ENCODE measurements at regions not wholly inside any gene's neighbourhood (a gene's known extent, or its start where the extent isn't known, plus 50 kb on each side); places are given as distances from the start of the nearest gene placed in this dataset.
A peak's percentile ranks its signal among the peaks of the same experiment; 100 is the strongest.

DNA sequence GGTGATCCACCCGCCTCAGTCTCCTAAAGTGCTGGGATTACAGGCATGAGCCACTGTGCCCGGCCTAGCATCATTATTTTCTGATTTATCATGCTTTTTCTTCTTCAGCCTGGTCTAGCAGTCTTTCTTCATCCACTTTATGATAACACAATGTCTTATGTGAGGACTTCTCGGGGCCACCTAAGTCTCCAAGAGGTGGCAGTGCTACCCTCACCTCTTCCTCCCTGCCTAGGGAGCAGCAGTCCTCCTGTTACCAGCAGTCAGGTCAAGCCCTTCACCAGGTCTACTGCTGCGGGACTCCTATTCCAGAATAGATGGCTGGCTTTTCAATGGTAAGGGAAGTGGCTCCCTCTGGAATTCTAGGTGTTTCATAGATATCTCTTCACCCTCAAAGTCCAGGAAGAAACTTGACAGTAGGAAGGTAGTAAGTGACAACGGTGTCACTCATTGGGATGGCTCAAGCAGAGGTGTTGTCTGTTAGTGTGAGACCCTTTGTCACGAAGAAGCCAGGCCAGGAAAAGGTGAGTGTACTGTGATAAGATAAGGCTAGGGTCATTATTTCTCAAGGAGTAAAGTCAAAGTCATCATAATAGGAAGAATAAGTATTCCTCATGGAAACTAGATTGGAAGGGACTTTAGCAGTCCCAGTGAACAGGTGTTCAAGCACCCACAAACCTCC is 164.0 kb downstream of the KLF5 start:
- DNase-seq (ENCODE audit: low read depth in 2 of 2) = no peak

DNA sequence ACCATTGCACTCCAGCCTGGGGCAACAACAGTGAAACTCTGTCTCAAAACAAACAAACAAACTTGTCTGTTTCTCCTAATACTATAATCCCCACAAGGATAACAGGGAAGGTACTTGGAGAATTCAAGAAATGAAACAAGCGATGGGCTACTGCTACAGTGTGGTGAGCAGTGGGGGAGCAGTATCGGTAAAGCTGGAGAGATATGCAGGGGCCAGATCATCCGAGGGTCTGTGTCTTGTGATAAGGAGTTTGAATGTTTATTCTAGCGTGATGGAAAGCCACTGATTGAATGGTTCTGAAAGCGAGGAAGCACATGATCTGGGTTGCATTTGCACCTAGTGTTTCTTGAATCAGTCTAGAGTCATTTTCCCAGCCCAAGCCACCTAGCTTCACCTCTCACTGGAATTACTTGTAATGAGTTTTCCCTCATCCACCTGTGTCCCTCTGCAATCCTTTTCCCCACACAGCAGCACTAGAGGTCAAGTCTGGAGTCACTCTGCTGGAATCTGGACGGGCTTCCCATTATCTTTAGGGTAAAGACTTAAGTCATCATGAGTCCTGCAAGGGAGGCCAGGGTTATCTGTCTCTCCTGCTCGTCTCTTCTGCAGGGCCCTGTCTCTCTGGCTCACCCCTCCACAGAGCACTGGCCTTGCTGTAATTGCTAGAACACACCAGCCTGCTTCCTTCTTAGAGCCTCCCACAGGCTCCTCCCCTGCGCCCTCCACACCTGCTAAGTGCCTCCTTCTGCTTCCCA is 162.3 kb downstream of the KLF5 start:
- no peak for DNase-seq (ENCODE audit: low read depth in 2 of 2)

- DNase-seq (ENCODE audit: low read depth in 2 of 2) = no peak
Measured at GRCh38 chr13:73218181-73218580, 159.4 kb downstream of the KLF5 start.

- peak; percentile 93 to 96 for DNase-seq (ENCODE audit: low read depth in 2 of 2)
Measured at GRCh38 chr13:73216381-73216831, 157.6 kb downstream of the KLF5 start.

GRCh38 chr13:73215823-73216222 is 157.0 kb downstream of the KLF5 start:
- peak; percentile 82 to 86 for DNase-seq (ENCODE audit: low read depth in 2 of 2)

DNA sequence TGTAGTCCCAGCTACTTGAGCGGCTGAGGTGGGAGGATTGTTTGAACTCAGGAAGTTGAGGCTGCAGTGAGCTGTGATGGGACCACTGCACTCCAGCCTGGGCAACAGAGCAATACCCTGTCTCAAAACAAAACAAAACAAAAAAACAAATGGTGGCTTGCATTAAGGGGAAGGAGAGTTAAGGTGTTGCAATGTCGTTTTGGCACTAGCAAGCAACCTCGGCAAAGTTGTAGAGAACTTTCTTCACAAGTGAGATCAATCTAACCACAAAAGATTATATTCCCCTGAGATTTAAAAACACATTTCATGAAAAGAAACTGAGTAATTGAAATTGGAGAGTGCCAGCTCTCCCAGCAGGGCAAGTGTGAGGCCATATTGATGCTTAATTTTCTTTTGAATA is 153.7 kb downstream of the KLF5 start:
- no peak for DNase-seq (ENCODE audit: low read depth in 2 of 2)

GRCh38 chr13:73210218-73210883 is 151.5 kb downstream of the KLF5 start:
- DNase-seq (ENCODE audit: low read depth in 2 of 2) = no peak

DNA sequence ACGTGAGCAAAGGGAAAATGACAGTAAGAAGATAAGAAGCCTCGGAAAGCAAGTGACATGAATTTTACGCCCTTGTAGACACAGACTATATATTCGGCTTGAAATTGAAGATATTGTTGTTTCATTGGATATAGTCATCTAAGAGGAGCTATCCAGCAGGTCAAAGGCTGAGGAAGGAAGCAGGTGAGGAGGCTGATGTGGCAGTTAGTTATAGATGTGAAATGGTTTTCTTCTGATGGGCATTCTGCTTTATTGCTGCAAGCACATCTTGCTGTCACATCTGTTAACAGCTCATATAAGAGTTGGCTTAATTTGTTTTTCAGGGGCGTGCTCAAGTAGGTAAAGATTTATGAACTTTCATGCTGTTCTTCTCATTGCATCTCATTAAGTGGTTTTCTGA is 146.1 kb downstream of the KLF5 start:
- DNase-seq (ENCODE audit: low read depth in 2 of 2) = no peak

DNA sequence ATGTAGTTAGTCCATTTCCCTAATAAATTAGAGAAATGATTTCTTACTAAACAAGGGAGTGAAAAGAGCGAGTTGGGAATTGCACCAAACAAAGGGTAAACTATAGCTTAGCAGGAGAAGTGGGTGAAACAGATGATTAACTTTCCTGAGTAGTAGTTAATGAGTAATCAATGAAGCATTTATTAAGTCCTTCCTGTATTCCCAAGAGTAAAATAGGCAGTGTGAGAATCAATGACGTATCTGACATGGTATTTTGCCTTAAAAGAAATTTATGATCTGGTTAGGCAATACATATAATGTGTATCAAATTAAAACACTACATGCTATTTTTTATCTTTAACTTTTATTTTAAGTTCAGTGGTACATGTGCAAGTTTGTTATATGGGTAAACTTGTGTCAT is 142.8 kb downstream of the KLF5 start:
- DNase-seq (ENCODE audit: low read depth in 2 of 2) = peak; percentile 50 to 51

- DNase-seq (ENCODE audit: low read depth in 2 of 2) = peak; percentile 90 to 93
Measured at GRCh38 chr13:73198991-73199411, 140.2 kb downstream of the KLF5 start.

DNA sequence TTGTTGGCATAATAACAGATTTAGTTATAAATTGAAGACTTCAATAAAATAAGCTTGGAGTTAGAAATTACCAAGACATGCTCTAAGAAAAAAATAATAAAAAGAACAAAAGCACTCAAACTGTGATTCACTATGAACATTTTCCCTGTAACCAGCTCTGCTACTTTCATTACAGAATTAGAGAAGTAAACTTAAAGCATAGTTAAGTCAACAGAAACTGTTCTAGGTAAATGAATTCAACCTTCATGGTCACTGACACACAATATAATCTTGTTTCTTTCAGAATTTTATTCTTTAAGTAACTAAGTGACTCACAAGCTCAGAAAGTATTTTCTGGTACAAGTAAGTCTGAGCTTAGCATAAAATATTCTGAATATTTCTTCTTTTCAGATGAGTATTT is 136.3 kb downstream of the KLF5 start:
- DNase-seq (ENCODE audit: low read depth in 2 of 2) = no peak

DNA sequence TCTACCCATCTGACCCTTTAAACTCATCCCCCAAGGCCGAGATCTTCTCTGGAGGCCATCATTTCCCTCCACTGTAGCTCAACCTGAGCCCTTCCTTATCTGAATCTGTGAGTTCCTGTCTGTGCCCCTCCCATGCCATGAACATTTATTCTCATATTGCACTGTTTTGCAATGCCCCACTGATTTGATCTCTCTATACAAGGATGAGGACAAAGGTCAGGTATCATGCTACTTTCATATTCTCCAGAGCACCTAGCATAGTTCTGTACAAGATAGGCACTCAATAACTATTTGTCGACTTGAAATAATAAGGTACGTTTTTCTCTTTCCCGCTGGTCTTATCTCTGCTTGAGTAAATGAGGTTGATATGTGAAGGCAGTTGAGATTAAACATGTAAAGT is 135.5 kb downstream of the KLF5 start:
- DNase-seq (ENCODE audit: low read depth in 2 of 2) = no peak

- DNase-seq (ENCODE audit: low read depth in 2 of 2) = no peak
Measured at GRCh38 chr13:73193554-73193953, 134.7 kb downstream of the KLF5 start.

- no peak for DNase-seq (ENCODE audit: low read depth in 2 of 2)
Measured at GRCh38 chr13:73190477-73190876, 131.7 kb downstream of the KLF5 start.

DNA sequence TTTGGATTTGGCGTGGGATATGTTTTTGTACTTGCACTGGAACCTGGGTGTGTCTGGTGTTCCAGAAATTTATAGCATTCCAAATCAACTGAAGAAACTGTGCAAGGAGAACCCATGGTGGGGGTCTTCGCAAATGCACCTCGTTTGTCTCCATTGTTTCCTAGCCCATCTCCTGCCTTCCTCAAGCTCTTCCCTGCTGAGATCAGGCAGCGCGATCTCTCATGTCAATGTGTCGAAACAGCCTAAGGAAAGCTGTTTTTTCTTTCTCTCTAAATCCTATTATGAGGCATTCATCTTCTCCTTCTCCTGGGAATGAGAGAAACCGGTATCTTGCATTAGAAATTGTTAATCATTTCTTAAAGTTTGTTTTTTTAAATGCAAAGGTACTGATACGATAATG is 131.0 kb downstream of the KLF5 start:
- DNase-seq (ENCODE audit: low read depth in 2 of 2) = no peak

DNA sequence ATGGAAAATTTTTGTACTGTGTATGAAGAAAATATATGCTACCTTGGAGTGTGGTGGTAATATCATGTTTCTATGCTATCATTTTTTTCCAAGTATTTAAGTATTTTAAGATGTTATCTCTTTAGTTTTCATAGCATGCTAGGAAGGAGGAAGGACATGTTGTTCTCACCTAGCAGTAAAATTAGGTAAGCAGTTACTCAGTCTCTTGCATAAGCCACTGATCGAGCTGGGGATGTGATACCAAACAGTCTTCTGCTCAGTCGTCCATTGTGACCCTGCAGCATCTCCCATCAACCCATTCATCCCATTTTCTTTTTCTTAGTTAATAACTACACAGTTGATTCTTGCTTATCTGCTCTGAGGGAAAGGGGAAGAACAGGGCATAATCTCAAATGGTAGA is 130.6 kb downstream of the KLF5 start:
- no peak for DNase-seq (ENCODE audit: low read depth in 2 of 2)

GRCh38 chr13:73187106-73187505 is 128.3 kb downstream of the KLF5 start:
- no peak for DNase-seq (ENCODE audit: low read depth in 2 of 2)

DNA sequence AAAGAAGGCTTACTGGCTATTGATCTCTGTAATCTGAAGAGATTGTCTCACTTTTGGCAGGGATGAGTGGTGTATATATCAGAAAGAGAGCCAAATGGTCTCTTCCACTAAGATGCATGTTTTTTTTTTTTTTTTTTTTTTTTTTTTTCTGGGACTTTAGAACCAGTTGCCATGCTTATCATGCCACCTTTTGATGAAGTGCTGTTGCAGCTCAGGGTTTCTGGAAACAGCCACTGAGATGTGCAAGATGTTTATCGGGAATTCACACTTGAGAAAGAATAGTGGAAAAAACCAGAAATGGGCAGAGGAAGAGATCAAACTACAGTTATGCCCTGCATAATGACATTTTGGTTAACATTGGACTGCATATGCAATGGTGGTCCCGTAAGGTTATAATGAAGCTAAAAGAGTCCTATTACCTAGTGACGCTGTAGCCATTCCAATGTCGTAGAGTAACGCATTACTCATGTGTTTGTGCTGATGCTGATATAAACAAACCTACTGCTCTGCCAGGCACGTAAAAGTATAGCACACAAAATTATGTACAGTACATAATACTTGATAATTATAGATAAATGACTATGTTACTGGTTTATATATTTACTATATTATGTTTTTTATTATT is 121.0 kb downstream of the KLF5 start:
- no peak for DNase-seq (ENCODE audit: low read depth in 2 of 2)

DNA sequence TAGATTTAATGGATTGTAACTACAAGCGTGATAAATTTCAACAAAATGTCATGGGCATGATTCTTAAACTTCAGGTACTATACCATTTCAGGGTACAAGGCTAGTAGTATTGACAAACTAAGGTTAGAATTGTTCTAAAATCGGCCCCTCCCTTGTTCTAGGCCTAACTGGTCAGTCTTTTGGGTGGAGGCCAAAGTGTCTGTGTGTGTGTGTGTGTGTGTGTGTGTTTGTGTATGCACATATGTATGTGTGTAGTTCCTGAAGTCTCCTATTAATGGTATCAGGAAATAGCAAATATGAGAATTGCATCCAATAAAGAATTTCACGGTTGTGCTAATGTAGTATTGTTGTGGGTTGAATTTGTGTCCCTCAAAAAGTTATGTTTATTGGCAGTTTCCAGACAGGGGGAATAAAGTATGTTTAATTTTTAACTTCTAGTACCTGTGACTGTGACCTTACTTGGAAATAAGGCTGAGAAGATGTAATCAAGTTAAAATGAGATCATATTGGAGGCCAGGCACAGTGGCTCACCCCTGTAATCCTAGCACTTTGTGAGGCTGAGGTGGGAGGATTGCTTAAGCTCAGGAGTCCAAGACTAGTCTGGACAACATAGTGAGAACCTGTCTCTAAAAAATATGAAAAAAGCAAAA is 119.2 kb downstream of the KLF5 start:
- DNase-seq (ENCODE audit: low read depth in 2 of 2) = no peak

DNA sequence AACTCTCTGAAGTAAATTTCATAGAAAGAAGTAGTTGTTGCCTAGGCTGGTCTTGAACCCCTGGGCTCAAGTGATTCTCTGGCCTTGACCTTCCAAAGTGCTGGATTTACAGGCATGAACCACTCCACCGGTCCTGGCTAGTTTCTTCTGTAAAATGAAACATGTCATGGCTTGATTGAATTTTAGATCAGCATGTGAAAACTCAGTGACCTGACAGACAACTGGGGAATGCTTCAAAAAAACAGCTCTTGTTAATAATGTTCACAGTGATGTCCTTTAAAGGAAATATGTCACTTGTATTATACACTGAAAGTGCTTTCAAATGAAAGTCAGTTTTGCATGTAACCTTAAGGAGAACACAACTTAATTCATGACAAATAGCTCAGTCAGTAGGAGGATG is 118.2 kb downstream of the KLF5 start:
- DNase-seq (ENCODE audit: low read depth in 2 of 2) = no peak

GRCh38 chr13:73174521-73175010 is 115.8 kb downstream of the KLF5 start:
- no peak for DNase-seq (ENCODE audit: low read depth in 2 of 2)
